WERI-Rb-1 (cell line): ENCODE measurements at regions not wholly inside any gene's neighbourhood (a gene's known extent, or its start where the extent isn't known, plus 50 kb on each side); places are given as distances from the start of the nearest gene placed in this dataset.

Source experiments
- DNase-seq: peaks from one replicate; pipeline ENCODE4 v3.0.0-alpha.2; 2020
- H3K27ac ChIP-seq: fragments of 250-450 bp; sonication (Bioruptor Pico); 2 replicates; pipeline ENCODE4 v1.5.1; 2020; ENCODE audit warnings: mild to moderate bottlenecking, moderate library complexity
- H3K27me3 ChIP-seq: fragments of 250-450 bp; sonication (Bioruptor Pico); 2 replicates; pipeline ENCODE4 v1.5.1; 2021; ENCODE audit warnings: mild to moderate bottlenecking, low read depth, moderate library complexity; ENCODE audit not compliant: insufficient read depth, severe bottlenecking
- H3K36me3 ChIP-seq: fragments of 250-450 bp; sonication (Bioruptor Pico); 2 replicates; pipeline ENCODE4 v1.5.1; 2020; ENCODE audit warnings: mild to moderate bottlenecking, moderate library complexity
- H3K4me3 ChIP-seq: 2 replicates; pipeline ENCODE4 v1.5.1; 2011; ENCODE audit warnings: low read depth, mild to moderate bottlenecking, control low read depth, low read length
- H3K9me3 ChIP-seq: fragments of 250-450 bp; sonication (Bioruptor Pico); 2 replicates; pipeline ENCODE4 v1.5.1; 2021; ENCODE audit warnings: mild to moderate bottlenecking, moderate library complexity; ENCODE audit not compliant: severe bottlenecking
- CTCF ChIP-seq: IDR thresholded peaks from 2 replicates; pipeline ENCODE4 v1.5.1; 2011; ENCODE audit warnings: low read depth, mild to moderate bottlenecking, control low read depth, inconsistent platforms, low read length

- H3K9me3 ChIP-seq: no peaks in the 10 kb centered on the region
- peaks cover 27% of the 10 kb centered on the region for H3K27me3 ChIP-seq
- H3K36me3 ChIP-seq: no peaks in the 10 kb centered on the region
- H3K27ac ChIP-seq: no peak overlapping the region
- H3K4me3 ChIP-seq: no peak overlapping the region
- DNase-seq: no peak
- no peak for TF ChIP-seq CTCF
Observed at GRCh38 chr15:95265419-95265997, 1034.1 kb downstream of the MCTP2 start.

- H3K27ac ChIP-seq: no peak overlapping the region
Observed at GRCh38 chr15:95266451-95267061, 1035.2 kb downstream of the MCTP2 start.

GRCh38 chr15:95267481-95267880, 1036.1 kb downstream of the MCTP2 start:
- H3K4me3 ChIP-seq: no peak overlapping the region
- no peak for TF ChIP-seq CTCF
- peaks cover 21% of the 10 kb centered on the region for H3K27me3 ChIP-seq
- H3K9me3 ChIP-seq: no peaks in the 10 kb centered on the region
- no peak for DNase-seq
- no peak overlapping the region for H3K27ac ChIP-seq
- no peaks in the 10 kb centered on the region for H3K36me3 ChIP-seq

More at GRCh38 chr15:95266451-95267061, 1035.2 kb downstream of the MCTP2 start:
- Histone ChIP-seq H3K4me3 (no peak overlapping the region), H3K9me3 (no peaks in the 10 kb centered on the region), H3K27me3 (peaks cover 23% of the 10 kb centered on the region), H3K36me3 (no peaks in the 10 kb centered on the region)
- no peak for TF ChIP-seq CTCF
- DNase-seq: no peak

- Histone ChIP-seq H3K27me3 (peaks cover 13% of the 10 kb centered on the region), H3K4me3 (no peak overlapping the region), H3K27ac (no peak overlapping the region), H3K9me3 (no peaks in the 10 kb centered on the region), H3K36me3 (no peaks in the 10 kb centered on the region)
- DNase-seq: no peak
- TF ChIP-seq CTCF: no peak
Observed at GRCh38 chr15:95269242-95270183, 1038.2 kb downstream of the MCTP2 start.

- Histone ChIP-seq H3K27me3 (peaks cover 12% of the 10 kb centered on the region), H3K9me3 (no peaks in the 10 kb centered on the region), H3K4me3 (no peak overlapping the region), H3K27ac (no peak overlapping the region), H3K36me3 (no peaks in the 10 kb centered on the region)
- no peak for TF ChIP-seq CTCF
- DNase-seq: no peak
Observed at GRCh38 chr15:95274101-95274500, 1042.7 kb downstream of the MCTP2 start.
